Suprapubic skin (tissue), 4 donors: ENCODE measurements at regions not wholly inside any gene's neighbourhood (a gene's known extent, or its start where the extent isn't known, plus 50 kb on each side); places are given as distances from the start of the nearest gene placed in this dataset.

Experiments used
- DNase-seq, 2 donors: peaks; one replicate each; pipeline ENCODE4 v3.0.0-alpha.2; 2019; ENCODE audit warnings: low spot score in 2 of 2
- H3K27ac ChIP-seq: fragments of 200-600 bp; sonication (generic); one replicate; pipeline ENCODE4 v1.5.1; 2019
- H3K27me3 ChIP-seq: fragments of 200-600 bp; sonication (generic); one replicate; pipeline ENCODE4 v1.5.1; 2019
- H3K36me3 ChIP-seq: fragments of 200-600 bp; sonication (generic); one replicate; pipeline ENCODE4 v1.5.1; 2019
- H3K4me1 ChIP-seq: fragments of 200-600 bp; sonication (generic); one replicate; pipeline ENCODE4 v1.5.1; 2019
- H3K4me3 ChIP-seq: fragments of 200-600 bp; sonication (generic); one replicate; pipeline ENCODE4 v1.5.1; 2019; ENCODE audit warnings: mild to moderate bottlenecking
- H3K9me3 ChIP-seq: fragments of 200-600 bp; sonication (generic); one replicate; pipeline ENCODE4 v1.5.1; 2019
- EP300 ChIP-seq: sonication (generic); formaldehyde crosslinking; IDR thresholded peaks from one replicate; pipeline ENCODE4 v1.6.1; 2017; ENCODE audit warnings: antibody characterized with exemption
- POLR2A ChIP-seq, 2 donors: fragments of 450-650 bp; IDR thresholded peaks; one replicate each; pipeline ENCODE4 v1.6.1; 2017; ENCODE audit warnings: antibody characterized with exemption in 2 of 2, mild to moderate bottlenecking in 2 of 2, moderate library complexity in 2 of 2
- POLR2AphosphoS5 ChIP-seq, 3 donors: sonication (generic); formaldehyde crosslinking; IDR thresholded peaks; one replicate each; pipeline ENCODE4 v1.6.1; 2017; ENCODE audit warnings: antibody characterized with exemption in 3 of 3
- WGBS: methylation state at CpG from one replicate; pipeline ENCODE4 v1.1.5; 2018; 5-methylcytosine and 5-hydroxymethylcytosine counted together
- TF ChIP-seq, protein P1 (sequence below), 2 donors: fragments of 200-600 bp in 1 of 2; fragments of 450-650 bp in 1 of 2; sonication (generic) in 1 of 2; IDR thresholded peaks; one replicate each; pipeline ENCODE4 v1.5.1; 2016 to 2019; ENCODE audit warnings: antibody characterized with exemption in 2 of 2, mild to moderate bottlenecking in 1 of 2, moderate library complexity in 1 of 2

DNA sequence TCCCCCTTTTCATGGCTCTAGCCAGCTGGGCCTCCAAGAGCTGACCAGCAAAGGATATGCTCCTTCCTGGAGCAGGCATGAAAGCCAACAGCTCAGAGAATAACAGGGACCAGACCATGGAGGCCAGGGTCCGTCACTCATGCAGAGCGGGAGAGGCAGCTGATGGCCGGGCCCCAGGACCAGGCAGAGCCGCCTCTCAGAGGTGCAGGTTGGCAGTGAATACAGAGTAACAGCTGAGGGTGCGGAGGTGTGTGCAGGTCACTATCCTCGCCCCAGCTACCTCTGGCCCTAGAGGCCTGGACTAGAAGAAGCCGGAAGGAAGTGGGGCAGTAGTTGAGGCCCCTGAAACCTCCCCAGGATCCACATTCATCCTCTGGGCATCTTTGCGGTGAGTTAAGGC is 1377.3 kb downstream of the TBC1D22A start:
- DNase-seq, result no peak
- no peaks in the 10 kb centered on the region for H3K36me3 ChIP-seq
- 78% methylated on average over 7 of the region's 8 CpGs for WGBS
- H3K4me3 ChIP-seq, result no peak overlapping the region
- no peaks in the 10 kb centered on the region for H3K4me1 ChIP-seq
- H3K27me3 ChIP-seq, result peaks cover 11% of the 10 kb centered on the region
- H3K27ac ChIP-seq, result no peak overlapping the region
- TF ChIP-seq POLR2AphosphoS5 (IDR thresholded peaks at IDR 0.05) (no peak), EP300 (no peak), POLR2A (IDR thresholded peaks at IDR 0.05) (no peak)
- TF ChIP-seq, protein P1, sequence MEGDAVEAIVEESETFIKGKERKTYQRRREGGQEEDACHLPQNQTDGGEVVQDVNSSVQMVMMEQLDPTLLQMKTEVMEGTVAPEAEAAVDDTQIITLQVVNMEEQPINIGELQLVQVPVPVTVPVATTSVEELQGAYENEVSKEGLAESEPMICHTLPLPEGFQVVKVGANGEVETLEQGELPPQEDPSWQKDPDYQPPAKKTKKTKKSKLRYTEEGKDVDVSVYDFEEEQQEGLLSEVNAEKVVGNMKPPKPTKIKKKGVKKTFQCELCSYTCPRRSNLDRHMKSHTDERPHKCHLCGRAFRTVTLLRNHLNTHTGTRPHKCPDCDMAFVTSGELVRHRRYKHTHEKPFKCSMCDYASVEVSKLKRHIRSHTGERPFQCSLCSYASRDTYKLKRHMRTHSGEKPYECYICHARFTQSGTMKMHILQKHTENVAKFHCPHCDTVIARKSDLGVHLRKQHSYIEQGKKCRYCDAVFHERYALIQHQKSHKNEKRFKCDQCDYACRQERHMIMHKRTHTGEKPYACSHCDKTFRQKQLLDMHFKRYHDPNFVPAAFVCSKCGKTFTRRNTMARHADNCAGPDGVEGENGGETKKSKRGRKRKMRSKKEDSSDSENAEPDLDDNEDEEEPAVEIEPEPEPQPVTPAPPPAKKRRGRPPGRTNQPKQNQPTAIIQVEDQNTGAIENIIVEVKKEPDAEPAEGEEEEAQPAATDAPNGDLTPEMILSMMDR (IDR thresholded peaks at IDR 0.05), result no peak
- H3K9me3 ChIP-seq, result no peaks in the 10 kb centered on the region

DNA sequence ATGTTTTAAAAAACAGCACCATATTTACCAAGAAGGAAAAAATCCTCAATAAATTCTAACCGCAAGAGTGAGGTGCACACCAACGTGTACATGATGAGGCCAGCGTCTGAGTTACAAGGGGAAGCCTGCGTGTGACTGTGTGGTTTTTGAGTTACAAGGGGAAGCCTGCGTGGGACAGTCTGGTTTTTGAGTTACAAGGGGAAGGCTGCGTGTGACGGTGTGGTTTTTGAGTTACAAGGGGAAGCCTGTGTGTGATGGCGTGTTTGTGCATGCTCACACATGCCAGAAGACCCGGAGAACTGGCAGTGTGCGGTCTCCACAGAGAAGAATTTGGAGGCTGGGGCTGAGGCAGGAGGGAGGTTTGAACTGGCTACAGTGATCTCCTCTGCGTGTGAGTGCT is 1376.4 kb downstream of the TBC1D22A start:
- no peak for TF ChIP-seq POLR2A (IDR thresholded peaks at IDR 0.05)
- Histone ChIP-seq H3K4me1 (no peaks in the 10 kb centered on the region), H3K27ac (no peak overlapping the region), H3K4me3 (no peak overlapping the region), H3K27me3 (peaks cover 6% of the 10 kb centered on the region), H3K9me3 (no peaks in the 10 kb centered on the region), H3K36me3 (no peaks in the 10 kb centered on the region)
- 66% methylated on average over 11 of the region's 11 CpGs for WGBS
- no peak for DNase-seq

DNA sequence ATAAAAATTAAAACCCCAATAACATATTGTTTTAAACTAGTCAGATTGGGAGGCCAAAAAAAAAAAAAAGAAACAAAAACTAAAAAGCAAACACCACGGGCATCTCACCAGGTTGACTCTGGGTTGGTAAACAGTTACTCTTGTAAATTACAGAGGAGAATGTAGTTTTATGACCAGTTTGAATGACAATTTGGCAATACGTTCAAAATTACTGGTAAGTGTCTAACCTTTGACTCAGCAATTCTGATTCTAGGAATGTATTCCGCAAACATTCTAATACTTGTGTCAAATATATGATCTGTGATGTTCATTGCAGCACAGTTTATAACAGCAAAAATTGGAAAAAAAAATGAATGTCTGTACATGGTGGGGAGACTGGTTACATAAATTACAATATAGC is 1376.0 kb downstream of the TBC1D22A start:
- DNase-seq, result no peak
- WGBS, result 53% methylated on average over 3 of the region's 3 CpGs
- Histone ChIP-seq H3K36me3 (no peaks in the 10 kb centered on the region), H3K27me3 (peaks cover 1% of the 10 kb centered on the region), H3K4me3 (no peak overlapping the region), H3K27ac (no peak overlapping the region), H3K4me1 (no peaks in the 10 kb centered on the region), H3K9me3 (no peaks in the 10 kb centered on the region)
- TF ChIP-seq POLR2AphosphoS5 (IDR thresholded peaks at IDR 0.05) (no peak), EP300 (no peak), POLR2A (IDR thresholded peaks at IDR 0.05) (no peak)
- TF ChIP-seq, protein P1 (IDR thresholded peaks at IDR 0.05), result no peak

DNA sequence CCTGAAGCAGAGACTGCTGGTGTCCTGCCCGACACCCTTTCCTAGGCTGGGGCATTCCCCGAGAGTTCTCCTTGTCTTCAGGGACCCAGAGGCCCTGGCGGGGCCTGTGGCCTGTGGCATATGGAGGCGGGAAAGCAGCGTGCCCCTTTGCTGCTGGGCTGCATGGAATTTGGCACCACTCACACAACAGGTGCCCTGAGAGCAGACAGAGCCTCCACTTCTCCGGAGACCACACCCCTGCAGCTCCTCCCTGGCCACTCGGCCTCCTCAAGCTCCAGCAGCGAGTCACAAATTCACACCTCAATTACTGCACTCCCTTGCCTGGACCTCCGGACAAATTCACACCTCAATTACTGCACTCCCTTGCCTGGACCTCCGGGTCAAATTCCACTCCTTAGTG is 1375.2 kb downstream of the TBC1D22A start:
- H3K27ac ChIP-seq, result no peak overlapping the region
- TF ChIP-seq, protein P1 (IDR thresholded peaks at IDR 0.05), result no peak
- no peak for TF ChIP-seq EP300
- TF ChIP-seq POLR2A (IDR thresholded peaks at IDR 0.05), result no peak
- no peak for TF ChIP-seq POLR2AphosphoS5 (IDR thresholded peaks at IDR 0.05)

DNA sequence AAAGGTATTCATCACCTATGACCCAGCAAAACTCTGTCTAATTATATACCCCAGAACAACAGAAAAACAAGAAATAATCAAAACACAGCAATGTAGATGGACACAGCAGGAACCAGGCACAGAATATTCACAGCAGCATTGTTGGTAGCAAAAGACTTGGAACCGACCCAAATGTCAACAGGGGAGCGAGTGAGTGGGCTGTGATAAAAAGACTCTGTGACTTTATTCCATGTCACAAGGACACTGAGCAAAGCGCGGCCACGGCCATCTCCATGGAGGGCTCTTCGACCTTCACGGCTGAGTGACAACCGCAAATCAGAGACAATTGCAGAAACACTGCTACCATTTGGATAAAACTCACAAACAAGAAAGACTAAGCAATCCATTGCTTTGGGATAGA is 1373.1 kb downstream of the TBC1D22A start:
- TF ChIP-seq POLR2A (IDR thresholded peaks at IDR 0.05) (no peak), EP300 (no peak), POLR2AphosphoS5 (IDR thresholded peaks at IDR 0.05) (no peak)
- TF ChIP-seq, protein P1 (IDR thresholded peaks at IDR 0.05), result no peak
- Histone ChIP-seq H3K36me3 (no peaks in the 10 kb centered on the region), H3K27ac (no peak overlapping the region), H3K4me1 (no peaks in the 10 kb centered on the region), H3K9me3 (no peaks in the 10 kb centered on the region), H3K4me3 (no peak overlapping the region), H3K27me3 (no peaks in the 10 kb centered on the region)
- no peak for DNase-seq
- WGBS, result 79% methylated on average over 8 of the region's 8 CpGs

More for the DNA sequence above, 1375.2 kb downstream of the TBC1D22A start:
- Histone ChIP-seq H3K27me3 (no peaks in the 10 kb centered on the region), H3K9me3 (no peaks in the 10 kb centered on the region), H3K4me3 (no peak overlapping the region), H3K36me3 (no peaks in the 10 kb centered on the region), H3K4me1 (no peaks in the 10 kb centered on the region)
- 40% methylated on average over 10 of the region's 10 CpGs for WGBS
- peak in 1 of 2 donors; percentile 56 for DNase-seq

DNA sequence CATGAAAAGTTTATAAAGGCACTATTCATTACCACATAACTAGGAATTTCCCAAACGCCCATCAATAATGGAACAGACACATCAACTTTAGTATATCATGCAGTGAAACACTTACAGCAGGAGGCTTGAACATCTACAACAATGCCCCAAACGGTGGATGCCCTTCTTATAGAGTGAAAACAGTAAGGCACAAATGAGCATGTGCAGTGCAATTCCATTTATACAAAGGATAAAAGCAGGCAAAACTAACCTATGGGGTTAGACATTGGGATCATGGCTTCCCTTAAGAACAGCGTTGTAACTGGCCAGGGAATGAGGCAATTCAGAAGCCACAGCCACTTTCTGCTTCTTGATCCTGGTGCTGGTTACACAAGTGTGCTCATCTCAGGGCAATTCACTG is 1363.0 kb downstream of the TBC1D22A start:
- no peaks in the 10 kb centered on the region for H3K9me3 ChIP-seq
- peaks cover 3% of the 10 kb centered on the region for H3K27me3 ChIP-seq
- H3K27ac ChIP-seq, result no peak overlapping the region
- no peak overlapping the region for H3K4me3 ChIP-seq
- WGBS, result 62% methylated on average over 3 of the region's 3 CpGs
- H3K4me1 ChIP-seq, result no peaks in the 10 kb centered on the region
- H3K36me3 ChIP-seq, result no peaks in the 10 kb centered on the region
- DNase-seq, result no peak
- TF ChIP-seq POLR2A (IDR thresholded peaks at IDR 0.05) (no peak), POLR2AphosphoS5 (IDR thresholded peaks at IDR 0.05) (no peak), EP300 (no peak)
- TF ChIP-seq, protein P1 (IDR thresholded peaks at IDR 0.05), result no peak
